ENCODE measurements at regions not wholly inside any gene's neighbourhood (a gene's known extent, or its start where the extent isn't known, plus 50 kb on each side); places are given as distances from the start of the nearest gene placed in this dataset.

DNA sequence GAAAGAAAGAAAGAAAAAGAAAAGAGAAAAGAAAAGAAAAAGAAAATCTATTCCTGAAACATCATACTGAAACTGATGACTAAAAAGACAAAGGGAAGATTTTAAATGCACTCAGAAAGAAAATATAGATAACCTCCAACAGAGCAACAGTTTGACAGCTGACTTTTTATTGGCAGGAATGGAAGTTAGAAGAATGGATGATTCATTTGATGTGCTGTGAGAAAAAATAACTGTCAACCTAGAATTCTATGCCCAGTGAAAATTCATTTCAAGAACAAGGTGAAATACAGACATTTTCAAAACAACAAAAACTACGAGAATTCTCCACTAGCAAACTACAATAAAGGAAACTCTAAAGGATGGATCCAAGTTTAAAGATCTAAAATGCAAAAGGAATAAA, 50.5 kb upstream of the HSPA12A start:
- no peak for DNase-seq

GRCh38 chr10:116796469-116796868, 52.8 kb upstream of the ENO4 start:
- no peak for DNase-seq

DNA sequence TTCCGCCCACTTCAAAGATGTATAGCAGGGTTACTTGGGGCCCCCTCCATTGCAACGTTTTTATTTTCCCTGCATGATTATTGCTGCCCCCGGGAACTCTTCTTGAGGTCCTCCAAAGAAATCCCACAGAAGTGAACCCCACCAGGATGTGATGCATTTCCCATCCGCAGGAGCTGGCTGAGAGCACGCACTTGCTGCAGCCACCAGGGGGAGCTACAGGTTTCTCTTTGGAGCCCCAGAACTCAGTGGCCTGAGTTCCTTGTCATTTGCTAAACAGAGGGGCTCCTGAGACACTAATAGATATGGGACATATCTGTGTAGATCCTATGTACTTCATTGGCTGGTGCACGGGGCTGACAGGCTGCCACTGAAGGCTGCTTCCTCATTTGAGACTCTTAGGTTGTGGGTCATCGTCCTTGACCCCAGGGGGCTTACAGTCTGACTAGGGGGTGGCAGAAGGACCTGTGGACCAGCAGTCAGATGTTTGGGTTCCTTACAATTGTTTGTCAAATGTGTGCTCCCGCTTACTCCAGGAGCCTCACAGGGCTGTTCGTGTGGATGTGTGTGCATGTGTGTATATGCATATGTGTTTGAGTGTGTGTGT, 52.3 kb upstream of the ENO4 start:
- peak; percentile 48 for DNase-seq

GRCh38 chr10:116798859-116799258, 50.4 kb upstream of the ENO4 start:
- no peak for DNase-seq
